ENCODE measurements at regions not wholly inside any gene's neighbourhood (a gene's known extent, or its start where the extent isn't known, plus 50 kb on each side); places are given as distances from the start of the nearest gene placed in this dataset.

- no peaks in the 10 kb centered on the region for H3K36me3 ChIP-seq
- H3K27me3 ChIP-seq = no peaks in the 10 kb centered on the region
- intact Hi-C loops (cut with DNase I) = no loop called here
- no peak overlapping the region for H3K27ac ChIP-seq
- DNase-seq = no peak
- TF ChIP-seq CTCF (IDR thresholded peaks at IDR 0.05) = no peak
- no peak for ATAC-seq
- H3K9me3 ChIP-seq = no peaks in the 10 kb centered on the region
- H3K4me1 ChIP-seq = no peaks in the 10 kb centered on the region
- no peak overlapping the region for H3K4me3 ChIP-seq
Observed at GRCh38 chr5:164277720-164278119, 772.3 kb downstream of the MAT2B start.

- no peak overlapping the region for H3K4me3 ChIP-seq
- intact Hi-C loops (cut with DNase I) = no loop called here
- no peaks in the 10 kb centered on the region for H3K36me3 ChIP-seq
- no peaks in the 10 kb centered on the region for H3K9me3 ChIP-seq
- no peak for TF ChIP-seq CTCF (IDR thresholded peaks at IDR 0.05)
- DNase-seq (no peak), ATAC-seq (no peak)
- no peak overlapping the region for H3K27ac ChIP-seq
- H3K4me1 ChIP-seq = no peaks in the 10 kb centered on the region
- no peaks in the 10 kb centered on the region for H3K27me3 ChIP-seq
Observed at GRCh38 chr5:164289526-164289925, 784.1 kb downstream of the MAT2B start.

- no peaks in the 10 kb centered on the region for H3K27me3 ChIP-seq
- no peak overlapping the region for H3K4me3 ChIP-seq
- H3K36me3 ChIP-seq = no peaks in the 10 kb centered on the region
- H3K4me1 ChIP-seq = no peaks in the 10 kb centered on the region
- ATAC-seq (no peak), DNase-seq (no peak)
- H3K9me3 ChIP-seq = no peaks in the 10 kb centered on the region
- intact Hi-C loops (cut with DNase I) = no loop called here
- H3K27ac ChIP-seq = no peak overlapping the region
- no peak for TF ChIP-seq CTCF (IDR thresholded peaks at IDR 0.05)
Observed at GRCh38 chr5:164296603-164297080, 791.2 kb downstream of the MAT2B start.

- TF ChIP-seq CTCF (IDR thresholded peaks at IDR 0.05) = no peak
- Histone ChIP-seq H3K36me3 (no peaks in the 10 kb centered on the region), H3K27me3 (no peaks in the 10 kb centered on the region), H3K4me1 (no peaks in the 10 kb centered on the region), H3K27ac (no peak overlapping the region), H3K9me3 (no peaks in the 10 kb centered on the region), H3K4me3 (no peak overlapping the region)
- intact Hi-C loops (cut with DNase I) = no loop called here
- DNase-seq = no peak
- ATAC-seq = no peak
Observed at GRCh38 chr5:164298165-164298564, 792.7 kb downstream of the MAT2B start.

- H3K27me3 ChIP-seq = no peaks in the 10 kb centered on the region
- ATAC-seq = no peak
- H3K4me3 ChIP-seq = no peak overlapping the region
- H3K9me3 ChIP-seq = no peaks in the 10 kb centered on the region
- no peaks in the 10 kb centered on the region for H3K36me3 ChIP-seq
- no peaks in the 10 kb centered on the region for H3K4me1 ChIP-seq
- no peak for TF ChIP-seq CTCF (IDR thresholded peaks at IDR 0.05)
- DNase-seq = no peak
- intact Hi-C loops (cut with DNase I) = no loop called here
- H3K27ac ChIP-seq = no peak overlapping the region
Observed at GRCh38 chr5:164300295-164300694, 794.9 kb downstream of the MAT2B start.

GRCh38 chr5:164301136-164301535, 795.7 kb downstream of the MAT2B start:
- TF ChIP-seq CTCF (IDR thresholded peaks at IDR 0.05) = no peak

More at GRCh38 chr5:164301136-164301535, 795.7 kb downstream of the MAT2B start:
- H3K9me3 ChIP-seq = no peaks in the 10 kb centered on the region
- no peaks in the 10 kb centered on the region for H3K4me1 ChIP-seq
- no peak overlapping the region for H3K4me3 ChIP-seq
- DNase-seq (no peak), ATAC-seq (no peak)
- no peaks in the 10 kb centered on the region for H3K27me3 ChIP-seq
- intact Hi-C loops (cut with DNase I) = no loop called here
- H3K27ac ChIP-seq = no peak overlapping the region
- H3K36me3 ChIP-seq = no peaks in the 10 kb centered on the region

All from upper lobe of right lung (tissue), 1 donor.